ENCODE measurements at regions not wholly inside any gene's neighbourhood (a gene's known extent, or its start where the extent isn't known, plus 50 kb on each side); places are given as distances from the start of the nearest gene placed in this dataset.

DNA sequence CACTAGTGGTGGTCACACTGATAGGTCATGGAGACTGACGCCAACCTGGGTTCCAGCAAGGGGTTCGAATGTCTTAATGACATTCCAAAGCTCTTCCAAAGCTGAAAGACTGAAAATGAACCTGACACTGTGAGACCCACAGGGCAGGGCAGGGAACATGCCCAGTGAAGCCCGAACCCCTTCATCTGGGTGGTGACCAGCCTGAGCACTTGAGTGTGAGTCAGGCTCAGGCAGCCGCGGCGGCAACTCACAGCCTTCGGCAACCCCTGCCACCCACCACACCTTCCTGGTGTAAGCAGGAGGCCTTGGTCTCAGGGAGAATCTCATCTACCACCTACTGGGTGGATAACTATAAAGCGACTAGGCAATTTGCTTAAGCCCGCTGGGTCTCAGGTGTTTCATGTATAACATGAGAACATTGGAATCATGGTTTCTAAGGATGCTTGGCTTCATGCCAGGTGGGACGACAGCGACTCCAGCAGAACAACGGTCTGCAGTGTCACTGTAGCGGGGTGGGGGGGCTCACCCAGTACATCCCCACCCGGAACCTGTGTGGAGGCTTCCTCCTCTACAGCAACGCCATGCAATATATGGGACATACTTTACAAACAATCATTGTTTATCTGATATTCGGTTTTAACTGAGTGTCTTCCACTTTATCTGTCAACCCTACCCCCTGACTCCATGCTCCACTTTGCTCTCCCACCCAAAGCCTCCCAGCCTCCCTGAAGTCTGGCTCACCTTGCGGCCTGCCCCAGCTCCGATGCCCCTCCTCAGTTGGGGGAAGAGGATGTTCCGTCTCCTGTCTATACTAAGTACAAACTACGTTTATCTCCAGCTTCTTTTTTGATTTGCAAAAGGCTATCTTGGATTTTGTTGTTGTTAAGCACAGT, 125.0 kb upstream of the MEF2A start:
- H3K4me3 ChIP-seq (ENCODE audit: low read depth, low read length): no peak overlapping the region
- TF ChIP-seq, protein P1, sequence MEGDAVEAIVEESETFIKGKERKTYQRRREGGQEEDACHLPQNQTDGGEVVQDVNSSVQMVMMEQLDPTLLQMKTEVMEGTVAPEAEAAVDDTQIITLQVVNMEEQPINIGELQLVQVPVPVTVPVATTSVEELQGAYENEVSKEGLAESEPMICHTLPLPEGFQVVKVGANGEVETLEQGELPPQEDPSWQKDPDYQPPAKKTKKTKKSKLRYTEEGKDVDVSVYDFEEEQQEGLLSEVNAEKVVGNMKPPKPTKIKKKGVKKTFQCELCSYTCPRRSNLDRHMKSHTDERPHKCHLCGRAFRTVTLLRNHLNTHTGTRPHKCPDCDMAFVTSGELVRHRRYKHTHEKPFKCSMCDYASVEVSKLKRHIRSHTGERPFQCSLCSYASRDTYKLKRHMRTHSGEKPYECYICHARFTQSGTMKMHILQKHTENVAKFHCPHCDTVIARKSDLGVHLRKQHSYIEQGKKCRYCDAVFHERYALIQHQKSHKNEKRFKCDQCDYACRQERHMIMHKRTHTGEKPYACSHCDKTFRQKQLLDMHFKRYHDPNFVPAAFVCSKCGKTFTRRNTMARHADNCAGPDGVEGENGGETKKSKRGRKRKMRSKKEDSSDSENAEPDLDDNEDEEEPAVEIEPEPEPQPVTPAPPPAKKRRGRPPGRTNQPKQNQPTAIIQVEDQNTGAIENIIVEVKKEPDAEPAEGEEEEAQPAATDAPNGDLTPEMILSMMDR (IDR thresholded peaks at IDR 0.05; ENCODE audit: low read depth, low read length): no peak

DNA sequence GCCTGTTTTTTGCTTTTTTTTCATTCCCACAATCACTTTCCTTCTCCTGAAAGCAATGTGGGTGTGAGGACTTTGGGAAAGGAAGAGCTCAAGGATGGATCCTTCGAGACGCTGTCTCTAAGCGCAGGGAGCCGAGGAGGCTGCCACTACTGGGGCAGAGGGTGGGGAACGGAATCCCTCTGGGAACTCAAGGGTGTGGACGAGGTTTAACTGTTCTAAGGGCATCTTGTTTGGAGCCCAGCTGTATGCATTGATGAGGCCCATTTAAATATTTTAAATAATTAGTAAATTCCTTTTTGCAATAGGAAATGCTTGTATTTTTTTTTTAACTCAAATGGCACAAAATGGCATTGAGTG, 124.4 kb upstream of the MEF2A start:
- TF ChIP-seq, protein P1 (IDR thresholded peaks at IDR 0.05; ENCODE audit: low read depth, low read length): no peak
- no peak overlapping the region for H3K4me3 ChIP-seq (ENCODE audit: low read depth, low read length)

GRCh38 chr15:99441871-99442251, 123.9 kb upstream of the MEF2A start:
- no peak overlapping the region for H3K4me3 ChIP-seq (ENCODE audit: low read depth, low read length)
- TF ChIP-seq, protein P1 (IDR thresholded peaks at IDR 0.05; ENCODE audit: low read depth, low read length): no peak

DNA sequence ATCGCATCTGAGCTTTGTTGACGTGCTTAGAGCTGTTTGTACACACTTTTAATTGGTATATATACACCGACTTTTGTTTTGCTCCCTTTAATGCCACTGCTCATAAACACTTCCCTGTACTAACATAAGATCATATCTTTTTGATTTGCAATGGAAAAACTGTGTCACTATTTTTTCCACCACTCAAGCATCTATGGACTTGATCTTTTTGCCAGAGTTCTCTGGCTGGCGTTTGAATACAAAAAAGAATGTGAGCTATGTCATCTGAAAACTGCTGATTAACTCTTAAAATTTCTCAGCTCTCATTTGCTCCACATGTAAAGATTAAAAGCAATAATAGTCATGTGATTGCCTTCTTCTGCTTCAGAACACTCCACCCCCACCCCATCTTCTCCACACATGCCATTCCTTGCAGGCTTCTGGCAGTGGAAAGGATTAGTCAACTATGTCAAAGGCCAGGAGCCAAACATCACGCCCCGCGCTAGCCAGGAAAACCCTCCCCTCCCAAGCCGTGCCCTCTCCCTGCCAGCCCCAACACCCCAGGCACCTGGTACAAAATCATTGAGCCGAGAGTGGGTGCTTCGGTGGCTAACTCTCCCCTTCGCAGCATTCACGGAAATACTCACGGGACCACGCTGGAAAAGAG, 123.4 kb upstream of the MEF2A start:
- H3K4me3 ChIP-seq (ENCODE audit: low read depth, low read length): no peak overlapping the region

DNA sequence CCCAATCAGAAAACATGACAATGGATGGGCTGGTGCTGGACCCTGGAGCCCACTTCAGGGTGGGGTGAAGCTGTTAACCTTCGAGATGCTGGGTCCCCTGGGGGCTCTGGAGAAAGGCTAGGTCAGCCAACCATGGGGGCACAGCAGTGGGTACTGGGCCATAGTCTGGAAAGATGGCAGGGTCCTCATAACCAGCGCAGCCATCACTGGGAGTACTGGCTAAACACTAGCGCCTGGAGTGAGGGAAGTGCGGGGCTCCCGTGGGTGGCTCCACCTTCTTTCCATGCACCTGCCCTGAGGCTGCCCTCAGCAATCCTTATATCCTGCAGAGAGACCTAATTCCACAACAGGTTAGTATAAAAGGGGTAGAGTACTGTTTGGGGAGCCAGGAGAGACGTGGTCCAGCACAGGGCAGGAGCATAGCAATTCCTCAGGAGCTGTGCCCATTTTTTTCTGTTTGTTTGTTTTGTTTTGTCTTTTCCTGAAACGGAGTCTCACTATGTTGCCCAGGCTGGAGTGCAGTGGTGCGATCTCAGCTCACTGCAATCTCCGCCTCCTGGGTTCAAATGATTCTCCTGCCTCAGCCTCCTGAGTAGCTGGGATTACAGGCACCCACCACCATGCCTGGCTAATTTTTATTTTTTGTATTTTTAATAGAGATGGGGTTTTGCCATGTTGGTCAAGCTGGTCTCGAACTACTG, 122.6 kb upstream of the MEF2A start:
- TF ChIP-seq, protein P1 (IDR thresholded peaks at IDR 0.05; ENCODE audit: low read depth, low read length): no peak

More for the DNA sequence above, 123.4 kb upstream of the MEF2A start:
- TF ChIP-seq, protein P1 (IDR thresholded peaks at IDR 0.05; ENCODE audit: low read depth, low read length): no peak

GRCh38 chr15:99443768-99444446, 121.9 kb upstream of the MEF2A start:
- TF ChIP-seq, protein P1 (IDR thresholded peaks at IDR 0.05; ENCODE audit: low read depth, low read length): no peak

More for the DNA sequence above, 122.6 kb upstream of the MEF2A start:
- no peak overlapping the region for H3K4me3 ChIP-seq (ENCODE audit: low read depth, low read length)

More at GRCh38 chr15:99443768-99444446, 121.9 kb upstream of the MEF2A start:
- no peak overlapping the region for H3K4me3 ChIP-seq (ENCODE audit: low read depth, low read length)
